A673 (cell line): ENCODE measurements at regions not wholly inside any gene's neighbourhood (a gene's known extent, or its start where the extent isn't known, plus 50 kb on each side); places are given as distances from the start of the nearest gene placed in this dataset.

Experiments used
- BruUV-seq: library from RNA; stranded (reverse); fragments of 400-500 nt; replicated peaks from 2 replicates; lab custom pipeline; 2021; lab: Mats Ljungman, UMichigan
- CTCF ChIA-PET: fragments of 300-600 bp; sonication (Branson Sonifier 250); formaldehyde crosslinking; loops from one replicate; lab custom pipeline; 2022; ENCODE audit warnings: antibody characterized with exemption; lab: Charles Lee
- POLR2A ChIA-PET: fragments of 300-600 bp; sonication (Branson Sonifier 250); formaldehyde crosslinking; loops from one replicate; lab custom pipeline; 2022; ENCODE audit warnings: antibody characterized with exemption; ENCODE audit not compliant: low non-redundant PET; lab: Charles Lee
- DNase-seq: peaks from one replicate; pipeline ENCODE4 v3.0.0-alpha.2; 2015; ENCODE audit warnings: low spot score
- H3K27ac ChIP-seq: fragments of 200-600 bp; sonication (generic); 2 replicates; pipeline ENCODE4 v1.5.1; 2016; ENCODE audit warnings: mixed run types, low read depth, mild to moderate bottlenecking, mixed read lengths, antibody characterized with exemption, low read length; ENCODE audit not compliant: poor library complexity, severe bottlenecking
- H3K27me3 ChIP-seq: fragments of 200-600 bp; sonication (generic); replicated peaks from 2 replicates; pipeline ENCODE4 v1.6.1; 2017; ENCODE audit warnings: mixed run types, low read depth, mild to moderate bottlenecking, mixed read lengths, antibody characterized with exemption, low read length; ENCODE audit not compliant: insufficient read depth, poor library complexity
- H3K36me3 ChIP-seq: fragments of 200-600 bp; sonication (generic); 2 replicates; pipeline ENCODE4 v1.6.1; 2016; ENCODE audit warnings: mixed run types, mild to moderate bottlenecking, mixed read lengths, antibody characterized with exemption, low read length; ENCODE audit not compliant: insufficient read depth, poor library complexity, severe bottlenecking
- H3K4me1 ChIP-seq: fragments of 200-600 bp; sonication (generic); 2 replicates; pipeline ENCODE4 v1.6.1; 2017; ENCODE audit warnings: mixed run types, mild to moderate bottlenecking, mixed read lengths, antibody characterized with exemption, low read length; ENCODE audit not compliant: insufficient read depth, poor library complexity, severe bottlenecking
- H3K4me3 ChIP-seq: fragments of 200-600 bp; sonication (generic); 2 replicates; pipeline ENCODE4 v1.5.1; 2016; ENCODE audit warnings: low read depth, mixed run types, mild to moderate bottlenecking, mixed read lengths, low read length; ENCODE audit not compliant: poor library complexity, severe bottlenecking
- H3K9me3 ChIP-seq: fragments of 200-600 bp; sonication (generic); 2 replicates; pipeline ENCODE4 v1.6.1; 2016; ENCODE audit warnings: mixed run types, low read depth, mild to moderate bottlenecking, mixed read lengths, antibody characterized with exemption, low read length; ENCODE audit not compliant: poor library complexity, severe bottlenecking
- EZH2 ChIP-seq: fragments of 200-600 bp; sonication (generic); IDR thresholded peaks from 2 replicates; pipeline ENCODE4 v1.6.1; 2017; ENCODE audit warnings: borderline replicate concordance, low read depth, mild to moderate bottlenecking, mixed read lengths, antibody characterized with exemption, low read length; ENCODE audit not compliant: poor library complexity, severe bottlenecking
- intact Hi-C: fragments of 100-400 bp; cut with micrococcal nuclease; formaldehyde crosslinking; loops from one replicate; pipeline ENCODE4 v1.10.0; 2022; ENCODE audit not compliant: unreplicated experiment
- TF ChIP-seq, protein P1 (sequence below): fragments of 300-800, 200-600 bp; sonication (generic); conservative IDR thresholded peaks from 2 replicates; pipeline ENCODE4 v1.5.1; 2017; ENCODE audit warnings: low read depth, mild to moderate bottlenecking, antibody characterized with exemption, low read length, moderate library complexity, mixed read lengths

DNA sequence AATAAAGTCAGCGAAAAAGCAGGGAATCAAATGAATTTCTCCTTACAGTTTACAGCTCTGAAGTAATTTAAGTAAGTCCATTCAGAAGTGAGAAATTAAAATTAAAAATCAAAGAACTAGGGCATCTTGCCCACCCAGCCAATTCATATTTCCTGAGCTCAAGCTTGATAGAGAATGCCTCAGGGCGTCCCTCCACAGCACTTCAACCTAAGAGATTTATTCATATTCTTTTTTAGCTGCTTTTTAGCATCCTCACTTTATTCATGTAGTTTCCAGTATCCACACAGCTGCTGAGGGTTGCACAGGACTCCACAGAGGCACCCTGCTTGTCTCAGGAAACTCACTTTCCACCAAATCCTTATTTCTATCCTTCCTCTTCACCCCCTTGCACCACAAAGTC is 900.3 kb downstream of the BCL11A start:
- Histone ChIP-seq H3K27ac (no peak overlapping the region), H3K4me1 (no peaks in the 10 kb centered on the region), H3K36me3 (no peaks in the 10 kb centered on the region), H3K27me3 (no peaks in the 10 kb centered on the region), H3K4me3 (no peak overlapping the region), H3K9me3 (no peaks in the 10 kb centered on the region)
- CTCF ChIA-PET = no interaction called here
- POLR2A ChIA-PET = no interaction called here
- no TSS peak for BruUV-seq
- DNase-seq = no peak
- TF ChIP-seq, protein P1, sequence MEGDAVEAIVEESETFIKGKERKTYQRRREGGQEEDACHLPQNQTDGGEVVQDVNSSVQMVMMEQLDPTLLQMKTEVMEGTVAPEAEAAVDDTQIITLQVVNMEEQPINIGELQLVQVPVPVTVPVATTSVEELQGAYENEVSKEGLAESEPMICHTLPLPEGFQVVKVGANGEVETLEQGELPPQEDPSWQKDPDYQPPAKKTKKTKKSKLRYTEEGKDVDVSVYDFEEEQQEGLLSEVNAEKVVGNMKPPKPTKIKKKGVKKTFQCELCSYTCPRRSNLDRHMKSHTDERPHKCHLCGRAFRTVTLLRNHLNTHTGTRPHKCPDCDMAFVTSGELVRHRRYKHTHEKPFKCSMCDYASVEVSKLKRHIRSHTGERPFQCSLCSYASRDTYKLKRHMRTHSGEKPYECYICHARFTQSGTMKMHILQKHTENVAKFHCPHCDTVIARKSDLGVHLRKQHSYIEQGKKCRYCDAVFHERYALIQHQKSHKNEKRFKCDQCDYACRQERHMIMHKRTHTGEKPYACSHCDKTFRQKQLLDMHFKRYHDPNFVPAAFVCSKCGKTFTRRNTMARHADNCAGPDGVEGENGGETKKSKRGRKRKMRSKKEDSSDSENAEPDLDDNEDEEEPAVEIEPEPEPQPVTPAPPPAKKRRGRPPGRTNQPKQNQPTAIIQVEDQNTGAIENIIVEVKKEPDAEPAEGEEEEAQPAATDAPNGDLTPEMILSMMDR = no peak
- TF ChIP-seq EZH2 = no peak
- intact Hi-C loops = no loop called here

DNA sequence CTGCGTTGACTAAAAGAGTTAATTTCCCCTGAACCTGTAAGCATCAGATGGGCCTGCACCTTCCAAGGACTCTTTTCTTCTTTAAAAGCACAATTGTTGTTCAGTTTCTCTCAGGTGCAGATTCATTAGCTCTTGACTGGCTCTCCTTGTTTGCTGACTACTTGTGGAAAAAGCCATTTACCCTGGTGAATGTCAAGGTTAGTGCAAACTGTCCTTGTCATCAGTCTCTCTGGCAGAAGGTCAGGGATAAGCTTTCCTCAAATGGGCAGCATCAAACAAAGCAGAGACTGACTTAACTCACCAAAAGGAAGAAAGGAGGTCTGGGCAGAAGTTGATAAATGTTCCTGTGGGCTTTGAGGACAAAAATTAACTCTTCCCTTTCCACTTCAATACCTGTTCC is 922.7 kb downstream of the BCL11A start:
- intact Hi-C loops = no loop called here
- TF ChIP-seq EZH2 = no peak
- TF ChIP-seq, protein P1 = no peak
- Histone ChIP-seq H3K4me3 (no peak overlapping the region), H3K27me3 (no peaks in the 10 kb centered on the region), H3K36me3 (no peaks in the 10 kb centered on the region), H3K27ac (no peak overlapping the region), H3K9me3 (no peaks in the 10 kb centered on the region), H3K4me1 (no peaks in the 10 kb centered on the region)
- CTCF ChIA-PET = no interaction called here
- no TSS peak for BruUV-seq
- POLR2A ChIA-PET = no interaction called here
- DNase-seq = no peak

DNA sequence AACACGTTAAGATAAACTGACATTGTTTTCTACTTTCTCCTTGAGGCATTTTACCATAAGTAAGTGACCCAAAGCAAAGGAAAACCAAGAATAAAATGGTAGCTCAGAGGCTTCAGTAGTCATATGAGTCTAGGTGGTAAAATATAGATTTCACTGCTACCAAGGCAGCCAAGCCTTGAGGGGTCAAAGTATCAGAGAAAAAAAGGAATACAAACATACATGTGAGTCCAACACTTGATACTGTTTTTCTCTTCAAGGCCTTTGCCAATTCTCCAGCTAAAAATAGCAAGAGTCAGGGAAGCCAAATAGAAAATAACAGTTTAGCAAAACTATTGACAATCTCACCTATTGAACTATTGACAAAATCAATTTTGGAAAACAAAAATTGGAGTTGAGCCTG is 925.9 kb downstream of the BCL11A start:
- no peaks in the 10 kb centered on the region for H3K27me3 ChIP-seq
- POLR2A ChIA-PET = no interaction called here
- intact Hi-C loops = no loop called here

More for the DNA sequence above, 925.9 kb downstream of the BCL11A start:
- no peaks in the 10 kb centered on the region for H3K9me3 ChIP-seq
- no peaks in the 10 kb centered on the region for H3K36me3 ChIP-seq
- CTCF ChIA-PET = no interaction called here
- no peak overlapping the region for H3K4me3 ChIP-seq
- no peaks in the 10 kb centered on the region for H3K4me1 ChIP-seq
- BruUV-seq = no TSS peak
- TF ChIP-seq, protein P1 = no peak
- TF ChIP-seq EZH2 = no peak
- DNase-seq = no peak
- no peak overlapping the region for H3K27ac ChIP-seq
